G401.6 (cell line): ENCODE measurements at regions not wholly inside any gene's neighbourhood (a gene's known extent, or its start where the extent isn't known, plus 50 kb on each side); places are given as distances from the start of the nearest gene placed in this dataset.
"Not testable (repeated sequence)": the region's sequence is repeated elsewhere in the genome, so short reads cannot be mapped to it uniquely, and the experiment has no call there.

Source experiments
- FAIRE-seq: peaks from 2 replicates; lab custom pipeline; 2012; peaks lifted over from hg19 to GRCh38; lab: Jason Lieb, UNC

DNA sequence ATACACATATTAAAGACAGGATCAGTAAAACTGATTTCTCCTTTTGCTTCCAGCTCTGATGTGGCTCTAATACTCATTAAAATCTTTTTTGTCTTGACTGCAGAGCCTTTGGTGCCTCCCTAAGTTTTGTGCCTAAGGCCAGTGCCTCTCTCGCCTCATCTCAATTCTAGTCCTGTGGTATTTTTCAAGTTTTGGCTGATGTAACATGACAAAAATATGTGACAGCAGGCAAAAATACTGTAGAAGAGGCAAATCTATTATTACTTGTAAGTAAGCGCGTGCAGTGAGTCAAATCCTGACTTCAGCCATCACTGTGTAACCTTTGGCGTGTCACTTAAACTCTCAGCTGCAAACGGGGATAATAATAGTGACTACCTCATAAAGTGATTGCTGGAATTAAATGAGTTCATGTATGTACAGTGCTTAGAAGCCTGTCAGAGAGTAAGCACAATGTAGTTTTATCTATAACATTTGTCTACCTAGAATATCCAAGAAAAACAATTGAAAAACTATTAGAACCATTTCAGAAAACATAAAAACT is 74.0 kb downstream of the MAB21L3 start:
- no peak for FAIRE-seq

- no peak for FAIRE-seq
These were observed 78.3 kb downstream of the MAB21L3 start for GRCh38 chr1:116189481-116189880.

DNA sequence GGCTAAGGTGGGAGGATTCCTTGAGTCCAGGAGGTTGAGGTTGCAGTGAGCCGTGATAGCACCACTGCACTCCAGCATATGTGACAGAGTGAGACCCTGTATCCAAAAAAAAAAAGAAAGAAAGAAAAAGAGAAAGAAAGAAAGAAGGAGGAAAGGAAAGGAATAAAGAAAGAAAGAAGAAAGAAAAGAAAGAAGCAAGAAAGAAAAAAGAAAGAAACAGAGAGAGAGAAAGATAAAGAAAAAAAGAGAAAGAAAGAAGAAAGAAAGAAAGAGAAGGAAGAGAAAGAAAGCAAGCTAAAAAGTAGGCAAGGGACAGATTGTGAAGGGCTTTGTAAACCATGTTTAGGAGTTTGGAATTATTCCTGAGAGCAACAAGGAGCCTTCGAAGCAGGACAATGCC is 80.1 kb downstream of the MAB21L3 start:
- no peak for FAIRE-seq

DNA sequence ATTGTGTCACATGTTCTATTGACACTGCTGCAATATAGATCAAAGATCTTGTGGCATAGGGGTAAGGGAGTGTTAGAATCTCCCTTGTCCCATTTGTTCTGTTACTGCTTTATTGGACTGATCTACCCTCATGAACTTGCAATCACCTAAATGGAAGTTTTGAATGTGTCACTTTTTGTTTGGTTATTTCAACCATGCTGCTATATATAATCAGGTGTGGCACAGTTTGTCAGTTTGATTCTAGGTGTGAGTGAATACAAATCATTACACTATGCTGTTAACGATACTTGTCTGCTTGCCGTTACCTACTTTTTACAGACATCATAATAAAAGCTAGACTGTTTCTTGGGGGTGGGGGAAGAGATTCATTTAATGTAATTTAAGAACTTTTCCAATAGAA is 82.6 kb downstream of the MAB21L3 start:
- FAIRE-seq = no peak

DNA sequence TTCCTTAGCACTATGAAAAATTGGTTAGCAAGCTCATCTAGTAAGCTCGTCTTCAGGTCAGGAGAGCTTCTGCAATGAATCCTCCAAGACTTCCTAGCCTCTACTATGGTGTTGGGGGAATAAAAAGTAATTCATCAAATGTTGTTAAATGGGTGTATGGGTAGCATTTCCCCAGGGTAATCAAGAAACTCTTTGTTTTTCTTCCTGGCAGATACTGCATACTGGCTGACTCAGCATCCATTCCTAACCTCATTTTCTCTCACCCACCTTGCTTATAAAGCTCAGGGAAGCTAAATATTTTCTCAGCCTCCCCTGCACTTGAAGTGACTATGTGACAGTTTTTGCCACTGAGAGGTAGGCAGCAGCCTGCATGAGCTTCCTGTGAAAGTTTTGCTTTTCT is 83.4 kb downstream of the MAB21L3 start:
- no peak for FAIRE-seq

DNA sequence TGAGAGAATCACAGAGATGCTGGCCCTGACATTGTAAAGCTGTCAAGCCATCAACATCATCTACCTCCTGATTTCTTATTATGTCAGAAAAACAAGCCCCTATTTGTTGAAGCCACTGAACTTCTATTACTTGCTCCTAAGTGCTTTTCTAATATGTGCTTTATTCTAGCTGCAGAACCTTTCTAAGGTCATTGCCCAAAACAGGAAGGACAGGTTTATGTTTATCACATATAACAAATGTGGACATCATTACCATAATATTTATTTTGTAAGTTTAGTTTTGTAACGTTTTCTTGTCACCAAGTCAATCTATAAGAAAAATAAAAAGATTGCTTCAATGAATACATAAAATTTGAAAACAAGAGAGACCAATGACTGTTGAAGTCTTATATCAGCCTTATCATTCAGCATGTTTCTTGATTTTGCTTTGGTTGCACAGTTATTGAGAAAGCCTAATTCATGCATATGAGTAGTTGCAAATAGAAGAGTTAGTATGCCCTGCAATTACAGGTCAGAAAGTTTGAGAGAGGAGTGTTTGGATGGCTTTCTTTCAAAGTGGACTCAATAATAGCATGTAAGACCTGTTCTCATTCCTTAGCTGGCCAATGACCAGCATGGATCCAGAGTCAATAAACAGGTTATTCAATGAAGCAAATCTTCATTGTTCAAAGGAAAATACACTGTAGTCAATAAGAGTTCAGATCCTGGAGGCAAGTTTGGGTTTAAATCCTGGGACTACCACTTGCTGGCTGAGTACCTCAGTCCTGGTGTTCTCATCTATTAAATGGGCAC is 84.1 kb downstream of the MAB21L3 start:
- no peak for FAIRE-seq

GRCh38 chr1:116200343-116200742 is 89.1 kb downstream of the MAB21L3 start:
- FAIRE-seq = not testable (repeated sequence)

GRCh38 chr1:116201911-116202310 is 90.7 kb downstream of the MAB21L3 start:
- no peak for FAIRE-seq

DNA sequence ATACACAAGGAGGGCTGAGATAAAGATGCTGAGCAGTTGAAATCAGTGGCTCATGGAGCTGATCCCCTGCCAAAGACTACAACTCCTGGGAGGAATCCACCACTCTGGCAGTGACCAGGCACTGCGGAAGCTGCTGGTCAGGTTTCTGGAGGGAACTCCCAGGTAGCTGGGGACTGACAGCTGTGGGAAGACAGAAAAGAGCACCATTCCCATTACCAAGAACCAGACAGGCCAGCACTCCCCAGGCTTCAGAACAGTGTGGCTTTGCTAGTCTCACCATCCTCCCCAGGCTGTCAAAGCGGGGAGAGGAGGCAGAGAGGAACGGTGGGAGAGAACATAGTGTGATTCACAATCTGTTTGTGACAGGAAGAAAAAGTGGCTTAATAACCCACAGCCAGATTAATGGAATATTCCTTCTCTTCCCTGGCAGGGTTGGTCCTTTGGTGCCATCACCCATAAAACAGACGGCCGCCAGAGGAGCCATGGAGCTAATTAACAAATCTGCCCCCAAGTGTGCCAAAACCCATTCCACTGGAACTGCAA is 92.1 kb downstream of the MAB21L3 start:
- FAIRE-seq = no peak

GRCh38 chr1:116203920-116204319 is 92.7 kb downstream of the MAB21L3 start:
- FAIRE-seq = no peak

GRCh38 chr1:116205941-116206679 is 94.9 kb downstream of the MAB21L3 start:
- no peak for FAIRE-seq

GRCh38 chr1:116207126-116207735 is 96.0 kb downstream of the MAB21L3 start:
- FAIRE-seq = no peak

GRCh38 chr1:116208136-116208535 is 96.9 kb downstream of the MAB21L3 start:
- no peak for FAIRE-seq

DNA sequence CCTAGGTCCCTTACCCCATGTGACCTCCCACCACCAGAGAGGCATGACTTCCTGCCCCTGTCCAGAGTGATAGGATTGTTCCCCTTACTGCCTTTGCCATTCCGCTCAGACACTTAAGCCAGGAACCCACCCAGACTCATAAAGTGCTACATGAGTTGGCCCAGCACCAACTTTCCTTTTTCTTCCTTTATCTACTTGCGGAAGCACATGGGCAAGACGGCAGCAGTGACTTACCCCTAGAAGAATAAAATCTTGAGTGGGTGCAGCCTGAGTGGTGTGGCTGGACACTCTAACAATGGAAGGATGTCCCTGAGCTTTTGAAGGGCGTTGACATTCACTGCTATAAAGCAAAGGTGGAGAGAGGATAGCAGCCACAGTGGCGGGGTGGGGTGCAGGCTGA is 100.1 kb downstream of the MAB21L3 start:
- no peak for FAIRE-seq

DNA sequence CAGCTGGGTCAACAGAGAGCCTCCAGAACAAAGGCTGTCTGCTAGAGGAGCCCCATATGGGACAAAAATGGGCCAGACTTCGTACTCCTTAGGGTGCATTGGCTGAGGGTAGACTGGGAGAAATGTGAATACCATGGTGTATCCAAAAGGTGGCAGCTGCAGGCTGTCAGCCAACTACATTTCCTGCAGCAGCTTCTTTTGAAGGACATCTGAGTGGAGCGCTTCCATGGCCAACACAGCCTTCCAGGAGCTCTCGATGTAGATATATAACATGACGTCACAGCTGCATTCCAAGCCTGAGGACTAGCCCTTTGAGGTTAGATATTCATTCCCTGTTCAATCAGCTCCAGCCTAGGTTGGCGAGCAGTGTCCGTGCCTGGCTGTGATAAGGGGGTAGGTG is 107.7 kb downstream of the MAB21L3 start:
- FAIRE-seq = no peak

GRCh38 chr1:116219651-116220434 is 108.6 kb downstream of the MAB21L3 start:
- FAIRE-seq = no peak

- FAIRE-seq = no peak
These were observed 112.9 kb downstream of the MAB21L3 start for GRCh38 chr1:116224111-116224510.

DNA sequence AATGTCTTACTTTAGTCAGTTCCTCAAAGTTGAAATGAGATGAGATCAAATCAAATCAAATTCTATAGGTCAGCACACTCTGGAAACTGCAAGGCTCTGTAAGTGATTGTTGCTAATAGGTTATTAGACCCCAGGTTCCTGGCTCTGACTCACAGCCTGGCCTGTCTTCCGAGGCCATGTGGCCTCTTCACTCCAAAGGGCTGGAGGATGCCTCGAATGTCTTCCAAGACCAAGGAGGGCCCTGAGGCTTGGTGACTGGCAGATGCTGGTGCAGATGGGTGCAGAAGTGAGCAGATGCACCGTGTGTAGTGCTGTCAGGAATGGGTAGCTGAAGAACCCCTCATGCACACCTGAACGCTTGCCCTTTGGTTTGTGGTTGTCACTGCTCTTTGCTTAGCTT is 113.4 kb downstream of the MAB21L3 start:
- FAIRE-seq = no peak

GRCh38 chr1:116226017-116226416 is 114.8 kb downstream of the MAB21L3 start:
- FAIRE-seq = no peak

GRCh38 chr1:116228511-116228910 is 117.3 kb downstream of the MAB21L3 start:
- no peak for FAIRE-seq

DNA sequence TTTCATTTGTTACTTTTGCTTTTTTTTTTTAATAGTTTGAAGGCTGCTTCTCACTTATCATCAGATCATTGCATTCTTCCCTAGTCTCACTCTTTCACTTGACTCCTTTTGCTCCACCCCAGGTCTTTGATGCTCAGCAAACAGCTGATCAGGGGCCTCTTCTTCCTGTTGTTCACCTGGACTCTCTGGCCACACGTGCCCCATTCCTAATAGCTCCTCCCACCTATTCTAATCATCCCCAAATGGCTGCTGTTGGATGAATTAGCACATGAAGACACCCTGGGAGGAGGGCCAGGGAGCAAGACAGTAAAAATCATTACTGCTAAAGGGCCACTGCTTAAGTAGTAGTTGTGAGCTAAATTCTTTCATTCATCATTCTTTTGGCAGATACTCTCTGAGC is 119.5 kb downstream of the MAB21L3 start:
- FAIRE-seq = no peak

- FAIRE-seq = no peak
These were observed 120.6 kb downstream of the MAB21L3 start for GRCh38 chr1:116231752-116232151.
